WERI-Rb-1 (cell line): ENCODE measurements at regions not wholly inside any gene's neighbourhood (a gene's known extent, or its start where the extent isn't known, plus 50 kb on each side); places are given as distances from the start of the nearest gene placed in this dataset.
A peak's percentile ranks its signal among the peaks of the same experiment; 100 is the strongest.

ENCODE experiments used
- DNase-seq: peaks from one replicate; pipeline ENCODE4 v3.0.0-alpha.2; 2020
- H3K27ac ChIP-seq: fragments of 250-450 bp; sonication (Bioruptor Pico); 2 replicates; pipeline ENCODE4 v1.5.1; 2020; ENCODE audit warnings: mild to moderate bottlenecking, moderate library complexity
- H3K27me3 ChIP-seq: fragments of 250-450 bp; sonication (Bioruptor Pico); 2 replicates; pipeline ENCODE4 v1.5.1; 2021; ENCODE audit warnings: mild to moderate bottlenecking, low read depth, moderate library complexity; ENCODE audit not compliant: insufficient read depth, severe bottlenecking
- H3K36me3 ChIP-seq: fragments of 250-450 bp; sonication (Bioruptor Pico); 2 replicates; pipeline ENCODE4 v1.5.1; 2020; ENCODE audit warnings: mild to moderate bottlenecking, moderate library complexity
- H3K4me3 ChIP-seq: 2 replicates; pipeline ENCODE4 v1.5.1; 2011; ENCODE audit warnings: low read depth, mild to moderate bottlenecking, control low read depth, low read length
- H3K9me3 ChIP-seq: fragments of 250-450 bp; sonication (Bioruptor Pico); 2 replicates; pipeline ENCODE4 v1.5.1; 2021; ENCODE audit warnings: mild to moderate bottlenecking, moderate library complexity; ENCODE audit not compliant: severe bottlenecking
- CTCF ChIP-seq: IDR thresholded peaks from 2 replicates; pipeline ENCODE4 v1.5.1; 2011; ENCODE audit warnings: low read depth, mild to moderate bottlenecking, control low read depth, inconsistent platforms, low read length

- H3K4me3 ChIP-seq = no peak overlapping the region
- H3K9me3 ChIP-seq = no peaks in the 10 kb centered on the region
- DNase-seq = no peak
- TF ChIP-seq CTCF = no peak
- no peak overlapping the region for H3K27ac ChIP-seq
- no peaks in the 10 kb centered on the region for H3K36me3 ChIP-seq
- H3K27me3 ChIP-seq = no peaks in the 10 kb centered on the region
Observed at GRCh38 chr9:108637340-108637739, 218.4 kb downstream of the ACTL7B start.

GRCh38 chr9:108636013-108636412 is 219.8 kb downstream of the ACTL7B start:
- no peaks in the 10 kb centered on the region for H3K9me3 ChIP-seq
- H3K27ac ChIP-seq = no peak overlapping the region
- H3K36me3 ChIP-seq = no peaks in the 10 kb centered on the region; the same call in 1 of the 2 replicates
- no peaks in the 10 kb centered on the region for H3K27me3 ChIP-seq
- no peak for TF ChIP-seq CTCF
- peak; percentile 25 for DNase-seq
- no peak overlapping the region for H3K4me3 ChIP-seq

GRCh38 chr9:108634672-108635462 is 220.9 kb downstream of the ACTL7B start:
- Histone ChIP-seq H3K36me3 (no peaks in the 10 kb centered on the region; the same call in 1 of the 2 replicates), H3K4me3 (no peak overlapping the region), H3K9me3 (no peaks in the 10 kb centered on the region), H3K27ac (no peak overlapping the region), H3K27me3 (no peaks in the 10 kb centered on the region)
- no peak for TF ChIP-seq CTCF
- DNase-seq = no peak

- Histone ChIP-seq H3K27me3 (no peaks in the 10 kb centered on the region), H3K9me3 (no peaks in the 10 kb centered on the region), H3K27ac (no peak overlapping the region), H3K4me3 (no peak overlapping the region), H3K36me3 (no peaks in the 10 kb centered on the region; the same call in 1 of the 2 replicates)
- DNase-seq = peak; percentile 45
- no peak for TF ChIP-seq CTCF
Observed at GRCh38 chr9:108634204-108634603, 221.6 kb downstream of the ACTL7B start.

GRCh38 chr9:108631496-108632285 is 224.1 kb downstream of the ACTL7B start:
- H3K36me3 ChIP-seq = no peaks in the 10 kb centered on the region; the same call in none of the 2 replicates
- no peaks in the 10 kb centered on the region for H3K27me3 ChIP-seq
- no peak overlapping the region for H3K4me3 ChIP-seq
- no peak for DNase-seq
- no peak for TF ChIP-seq CTCF
- no peaks in the 10 kb centered on the region for H3K9me3 ChIP-seq
- no peak overlapping the region for H3K27ac ChIP-seq
